ENCODE measurements at regions not wholly inside any gene's neighbourhood (a gene's known extent, or its start where the extent isn't known, plus 50 kb on each side); places are given as distances from the start of the nearest gene placed in this dataset.
"Not testable (repeated sequence)": the region's sequence is repeated elsewhere in the genome, so short reads cannot be mapped to it uniquely, and the experiment has no call there.

DNA sequence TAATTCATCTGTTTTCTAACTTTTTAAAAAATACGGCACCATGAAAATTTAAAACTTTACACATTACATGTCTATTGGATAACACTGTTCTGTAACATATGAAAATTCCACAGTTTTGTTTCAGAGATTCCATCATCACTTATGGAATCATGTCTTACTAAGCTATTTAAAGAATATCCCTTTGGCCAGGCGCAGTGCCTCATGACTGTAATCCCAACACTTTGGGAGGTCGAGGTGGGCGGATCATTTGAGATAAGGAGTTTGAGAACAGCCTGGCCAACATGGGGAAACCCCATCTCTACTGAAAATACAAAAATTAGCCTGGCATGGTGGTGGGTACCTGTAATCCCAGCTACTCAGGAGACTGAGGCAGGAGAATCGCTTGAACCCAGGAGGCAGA lies 131.7 kb upstream of the KRR1 start:
- TF ChIP-seq CTCF (conservative IDR thresholded peaks at IDR 0.05; ENCODE audit: low read depth, low read length); RAD21 (IDR thresholded peaks at IDR 0.05; ENCODE audit: low read length); MXI1 (IDR thresholded peaks at IDR 0.05; ENCODE audit: borderline replicate concordance, low read depth, low read length): not testable (repeated sequence)
